Endothelial cell of umbilical vein (primary cell): ENCODE measurements at regions not wholly inside any gene's neighbourhood (a gene's known extent, or its start where the extent isn't known, plus 50 kb on each side); places are given as distances from the start of the nearest gene placed in this dataset.

Source experiments
- BruUV-seq: library from RNA; stranded (reverse); fragments of 400-500 nt; replicated peaks from 2 replicates; lab custom pipeline; 2021; lab: Mats Ljungman, UMichigan
- CTCF ChIA-PET: fragments of 300-600, 350-600 bp; sonication (Branson Sonifier 250); formaldehyde crosslinking; loops from one replicate; lab custom pipeline; 2021; ENCODE audit warnings: antibody characterized with exemption, inconsistent platforms; lab: Charles Lee
- POLR2A ChIA-PET: fragments of 300-600, 350-600 bp; sonication (Branson Sonifier 250); formaldehyde crosslinking; loops from one replicate; lab custom pipeline; 2021; ENCODE audit warnings: antibody characterized with exemption, inconsistent platforms; lab: Charles Lee
- DNase-seq: peaks from one replicate; pipeline ENCODE4 v3.0.0-alpha.2; 2011; ENCODE audit warnings: low read depth, low spot score
- FAIRE-seq: peaks from 2 replicates; lab custom pipeline; 2011; peaks lifted over from hg19 to GRCh38; lab: Jason Lieb, UNC
- H2AFZ ChIP-seq: 2 replicates; pipeline ENCODE4 v1.6.0; 2012; ENCODE audit warnings: low read depth, low read length, control low read depth, inconsistent platforms
- H3K27ac ChIP-seq: 2 replicates; pipeline ENCODE4 v1.5.1; 2011; ENCODE audit warnings: low read depth, mild to moderate bottlenecking, control low read depth, low read length, moderate library complexity; ENCODE audit not compliant: insufficient read depth
- H3K27me3 ChIP-seq, 2 experiments: 2 replicates each; pipeline versions ENCODE4 v1.6.0 to v1.6.1; 2011; ENCODE audit warnings: low read length in 2 of 2, mixed read lengths in 1 of 2; ENCODE audit not compliant: control insufficient read depth in 2 of 2, insufficient read depth in 2 of 2
- H3K36me3 ChIP-seq, 2 experiments: 2 replicates in 1 of 2; 3 replicates in 1 of 2; pipeline ENCODE4 v1.5.1; 2011; ENCODE audit warnings: low read length in 2 of 2, mild to moderate bottlenecking in 1 of 2, moderate library complexity in 1 of 2; ENCODE audit not compliant: control insufficient read depth in 2 of 2, insufficient read depth in 2 of 2; ENCODE audit errors: extremely low read depth in 1 of 2
- H3K4me1 ChIP-seq: 3 replicates; pipeline ENCODE4 v1.5.1; 2011; ENCODE audit warnings: mild to moderate bottlenecking, low read length; ENCODE audit not compliant: control insufficient read depth, insufficient read depth; ENCODE audit errors: extremely low read depth
- H3K4me2 ChIP-seq: 2 replicates; pipeline ENCODE4 v1.6.1; 2011; ENCODE audit warnings: low read length, control low read depth, mixed read lengths; ENCODE audit not compliant: insufficient read depth
- H3K4me3 ChIP-seq, 3 experiments: fragments of 200-600 bp in 1 of 3; sonication (generic), shearing (Covaris generic) in 1 of 3; replicated peaks in 1 of 3; 2 replicates each; pipeline ENCODE4 v1.5.1; 2011 to 2016; ENCODE audit warnings: control low read depth in 3 of 3, low read length in 3 of 3, mild to moderate bottlenecking in 2 of 3, inconsistent platforms in 1 of 3, low read depth in 1 of 3, moderate library complexity in 1 of 3; ENCODE audit not compliant: insufficient read depth in 1 of 3
- H3K79me2 ChIP-seq: 2 replicates; pipeline ENCODE4 v1.6.0; 2012; ENCODE audit warnings: low read length, inconsistent platforms; ENCODE audit not compliant: control insufficient read depth, insufficient read depth
- H3K9ac ChIP-seq: replicated peaks from 2 replicates; pipeline ENCODE3; 2011; ENCODE audit warnings: low read length, control low read depth; ENCODE audit not compliant: insufficient read depth; ENCODE audit errors: extremely low read depth
- H3K9me1 ChIP-seq: replicated peaks from 3 replicates; pipeline ENCODE4 v1.6.0; 2011; ENCODE audit warnings: mild to moderate bottlenecking, low read length; ENCODE audit not compliant: control insufficient read depth, insufficient read depth; ENCODE audit errors: extremely low read depth
- H3K9me3 ChIP-seq: replicated peaks from 2 replicates; pipeline ENCODE4 v1.5.1; 2012; ENCODE audit warnings: low read length, inconsistent platforms; ENCODE audit not compliant: control insufficient read depth, insufficient read depth
- H4K20me1 ChIP-seq: replicated peaks from 2 replicates; pipeline ENCODE3; 2011; ENCODE audit warnings: mild to moderate bottlenecking, low read length; ENCODE audit not compliant: control insufficient read depth, insufficient read depth; ENCODE audit errors: extremely low read depth
- CTCF ChIP-seq, 2 donors: IDR thresholded peaks; 1 replicate in 1 of 2; 2 replicates in 1 of 2; pipeline ENCODE4 v1.5.1; 2011; ENCODE audit warnings: low read length in 2 of 2, mild to moderate bottlenecking in 2 of 2, moderate library complexity in 2 of 2, control low read depth in 1 of 2, inconsistent platforms in 1 of 2, low read depth in 1 of 2; ENCODE audit not compliant: insufficient read depth in 1 of 2; ENCODE audit errors: extremely low read depth in 1 of 2
- EZH2 ChIP-seq: IDR thresholded peaks from 2 replicates; pipeline ENCODE4 v1.6.1; 2012; ENCODE audit warnings: borderline replicate concordance, low read depth, mild to moderate bottlenecking, moderate library complexity, low read length, inconsistent platforms; ENCODE audit not compliant: severe bottlenecking
- FOS ChIP-seq: IDR thresholded peaks from 2 replicates; pipeline ENCODE4 v1.6.1; 2011; ENCODE audit warnings: mild to moderate bottlenecking, low read length, moderate library complexity, borderline replicate concordance; ENCODE audit not compliant: insufficient read depth
- GATA2 ChIP-seq: IDR thresholded peaks from 2 replicates; pipeline ENCODE4 v1.7.0; 2011; ENCODE audit warnings: low read depth, mild to moderate bottlenecking, moderate library complexity, mixed read lengths, low read length; ENCODE audit not compliant: insufficient read length, insufficient read depth
- JUN ChIP-seq: IDR thresholded peaks from 2 replicates; pipeline ENCODE4 v1.6.1; 2011; ENCODE audit warnings: borderline replicate concordance, low read depth; ENCODE audit not compliant: insufficient read length, insufficient read depth
- MAX ChIP-seq: IDR thresholded peaks from 2 replicates; pipeline ENCODE4 v1.6.1; 2011; ENCODE audit not compliant: insufficient read depth, insufficient read length
- MYC ChIP-seq: IDR thresholded peaks from one replicate; pipeline ENCODE4 v1.6.1; 2011; ENCODE audit warnings: mild to moderate bottlenecking, low read depth, low read length
- POLR2A ChIP-seq: IDR thresholded peaks from 2 replicates; pipeline ENCODE4 v1.6.1; 2012; ENCODE audit warnings: low read depth, mild to moderate bottlenecking, control low read depth, low read length
- POLR2AphosphoS5 ChIP-seq: IDR thresholded peaks from 2 replicates; pipeline ENCODE4 v1.6.1; 2012; ENCODE audit warnings: low read depth, mild to moderate bottlenecking, control low read depth, low read length, moderate library complexity; ENCODE audit not compliant: insufficient read depth
- dilution Hi-C: fragments of 300-500 bp; cut with MboI; formaldehyde crosslinking; loops from one replicate; pipeline ENCODE4 v1.15.0; 2019; ENCODE audit warnings: low sequenced_read_pairs; ENCODE audit not compliant: extremely low pct_ligation_motif_present
- intact Hi-C: fragments of 100-400 bp; cut with micrococcal nuclease; formaldehyde crosslinking; loops from one replicate; pipeline ENCODE4 v1.10.0; 2022

GRCh38 chr17:73955616-73956015, 247.9 kb upstream of the RPL38 start:
- ChIA-PET POLR2A (no interaction called here), CTCF (no interaction called here)
- TF ChIP-seq POLR2AphosphoS5 (no peak), POLR2A (no peak), CTCF (IDR thresholded peaks at IDR 0.05; ENCODE audit: extremely low read depth in 1 of 2, insufficient read depth in 1 of 2, low read depth in 1 of 2, low read length in 2 of 2) (no peak), GATA2 (no peak), MYC (no peak)
- Histone ChIP-seq H3K27me3 (no peaks in the 10 kb centered on the region), H3K4me3 (no peak overlapping the region), H2AFZ (no peak overlapping the region), H3K36me3 (no peaks in the 10 kb centered on the region), H3K9ac (no peak overlapping the region), H3K9me1 (no peaks in the 10 kb centered on the region), H3K4me1 (no peaks in the 10 kb centered on the region), H3K79me2 (no peaks in the 10 kb centered on the region), H3K4me2 (no peak overlapping the region), H3K27ac (no peak overlapping the region), H3K9me3 (no peaks in the 10 kb centered on the region), H4K20me1 (no peaks in the 10 kb centered on the region)
- BruUV-seq: no TSS peak
- dilution Hi-C loops (no loop called here), intact Hi-C loops (loop anchor here (5.0 kb wide), 1 partner anchor 528 kb away; no protein-coding TSS in a partner anchor)
- FAIRE-seq: no peak
- DNase-seq: no peak

GRCh38 chr17:73956169-73956568, 247.3 kb upstream of the RPL38 start:
- H3K9ac ChIP-seq: no peak overlapping the region
- BruUV-seq: no TSS peak
- no peak for FAIRE-seq
- H3K4me1 ChIP-seq: no peaks in the 10 kb centered on the region
- DNase-seq: no peak
- ChIA-PET CTCF (no interaction called here), POLR2A (no interaction called here)
- dilution Hi-C loops: no loop called here
- no peaks in the 10 kb centered on the region for H3K9me1 ChIP-seq
- H3K9me3 ChIP-seq: no peaks in the 10 kb centered on the region
- H3K79me2 ChIP-seq: no peaks in the 10 kb centered on the region
- no peak overlapping the region for H2AFZ ChIP-seq
- TF ChIP-seq JUN (no peak), MAX (no peak), POLR2AphosphoS5 (no peak), FOS (no peak), CTCF (IDR thresholded peaks at IDR 0.05; ENCODE audit: extremely low read depth in 1 of 2, insufficient read depth in 1 of 2, low read depth in 1 of 2, low read length in 2 of 2) (no peak), GATA2 (no peak), MYC (no peak), EZH2 (no peak), POLR2A (no peak)
- H4K20me1 ChIP-seq: no peaks in the 10 kb centered on the region
- H3K27me3 ChIP-seq: no peaks in the 10 kb centered on the region
- no peak overlapping the region for H3K4me2 ChIP-seq
- no peak overlapping the region for H3K4me3 ChIP-seq
- H3K36me3 ChIP-seq: no peaks in the 10 kb centered on the region
- H3K27ac ChIP-seq: no peak overlapping the region
- intact Hi-C loops: loop anchor here (5.0 kb wide), 1 partner anchor 529 kb away; no protein-coding TSS in a partner anchor
